Fibroblast of pulmonary artery (primary cell): ENCODE measurements at regions not wholly inside any gene's neighbourhood (a gene's known extent, or its start where the extent isn't known, plus 50 kb on each side); places are given as distances from the start of the nearest gene placed in this dataset.

Experiments used
- DNase-seq: peaks from one replicate; pipeline ENCODE4 v3.0.0-alpha.2; 2010; ENCODE audit warnings: low read depth
- H3K4me3 ChIP-seq: replicated peaks from 2 replicates; pipeline ENCODE4 v1.5.1; 2011; ENCODE audit warnings: low read depth, mild to moderate bottlenecking, control low read depth, low read length, moderate library complexity
- TF ChIP-seq, protein P1 (sequence below): IDR thresholded peaks from 2 replicates; pipeline ENCODE4 v1.5.1; 2011; ENCODE audit warnings: mild to moderate bottlenecking, control low read depth, low read length, inconsistent platforms; ENCODE audit errors: missing control alignments

- no peak for DNase-seq
- TF ChIP-seq, protein P1, sequence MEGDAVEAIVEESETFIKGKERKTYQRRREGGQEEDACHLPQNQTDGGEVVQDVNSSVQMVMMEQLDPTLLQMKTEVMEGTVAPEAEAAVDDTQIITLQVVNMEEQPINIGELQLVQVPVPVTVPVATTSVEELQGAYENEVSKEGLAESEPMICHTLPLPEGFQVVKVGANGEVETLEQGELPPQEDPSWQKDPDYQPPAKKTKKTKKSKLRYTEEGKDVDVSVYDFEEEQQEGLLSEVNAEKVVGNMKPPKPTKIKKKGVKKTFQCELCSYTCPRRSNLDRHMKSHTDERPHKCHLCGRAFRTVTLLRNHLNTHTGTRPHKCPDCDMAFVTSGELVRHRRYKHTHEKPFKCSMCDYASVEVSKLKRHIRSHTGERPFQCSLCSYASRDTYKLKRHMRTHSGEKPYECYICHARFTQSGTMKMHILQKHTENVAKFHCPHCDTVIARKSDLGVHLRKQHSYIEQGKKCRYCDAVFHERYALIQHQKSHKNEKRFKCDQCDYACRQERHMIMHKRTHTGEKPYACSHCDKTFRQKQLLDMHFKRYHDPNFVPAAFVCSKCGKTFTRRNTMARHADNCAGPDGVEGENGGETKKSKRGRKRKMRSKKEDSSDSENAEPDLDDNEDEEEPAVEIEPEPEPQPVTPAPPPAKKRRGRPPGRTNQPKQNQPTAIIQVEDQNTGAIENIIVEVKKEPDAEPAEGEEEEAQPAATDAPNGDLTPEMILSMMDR = no peak
- no peak overlapping the region for H3K4me3 ChIP-seq
Measured at GRCh38 chr16:86998196-86999001, 318.8 kb downstream of the C16orf95 start.

DNA sequence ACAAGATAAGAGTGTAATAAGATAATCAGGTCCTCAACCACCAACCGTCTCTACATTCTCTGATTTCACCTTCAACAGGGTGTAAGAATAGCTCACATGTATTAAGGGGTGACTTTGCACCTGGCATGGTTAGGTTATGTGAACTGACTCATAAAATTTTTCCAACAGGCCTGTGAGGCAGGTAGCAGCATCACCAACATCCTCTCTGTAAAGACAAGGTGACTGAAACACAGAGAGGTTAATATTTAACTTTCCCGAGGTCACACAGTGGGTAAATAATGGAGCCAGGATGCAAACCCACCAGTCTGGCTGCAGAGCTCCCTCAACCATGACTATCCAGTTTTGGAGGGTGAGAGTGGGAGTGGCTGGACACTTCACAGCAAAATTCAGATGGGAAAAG lies 317.2 kb downstream of the C16orf95 start:
- TF ChIP-seq, protein P1 = no peak
- H3K4me3 ChIP-seq = no peak overlapping the region
- DNase-seq = no peak

DNA sequence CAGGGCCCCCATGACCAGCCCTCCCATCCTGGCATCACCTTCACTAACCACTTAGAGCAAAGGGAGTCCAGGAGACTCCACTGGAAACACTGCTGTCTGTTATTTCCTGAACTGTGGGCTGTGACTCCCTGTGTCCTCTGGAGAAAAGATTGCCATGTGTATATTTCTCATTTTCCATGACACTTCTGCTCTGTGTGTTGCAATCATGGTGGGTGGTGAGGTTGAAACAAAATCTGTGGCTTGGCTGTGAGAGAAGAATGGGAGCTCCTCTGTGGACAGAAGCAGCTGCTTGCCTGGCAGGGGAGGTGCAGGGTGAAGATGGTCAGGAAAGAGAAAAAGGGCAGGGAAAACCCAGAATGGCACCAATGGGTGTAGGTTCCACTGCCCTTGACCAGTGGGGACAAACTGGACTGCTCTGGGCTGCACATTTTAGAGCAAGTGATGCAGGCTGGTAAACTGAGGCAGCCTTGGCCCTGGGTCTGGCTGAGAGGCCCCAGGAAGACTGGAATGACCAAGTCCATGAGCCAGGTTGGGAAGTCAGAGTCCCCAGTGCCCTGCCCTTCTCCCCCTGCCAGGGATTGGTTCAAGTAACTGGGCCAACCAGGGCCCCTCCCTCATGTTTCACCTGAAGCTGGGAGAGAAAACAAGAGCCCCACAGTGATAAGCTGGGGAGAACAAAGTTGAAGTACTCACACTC lies 314.3 kb downstream of the C16orf95 start:
- TF ChIP-seq, protein P1 = no peak
- no peak overlapping the region for H3K4me3 ChIP-seq
- DNase-seq = peak; percentile 49

- DNase-seq = no peak
- H3K4me3 ChIP-seq = no peak overlapping the region
- TF ChIP-seq, protein P1 = no peak
Measured at GRCh38 chr16:87003414-87003755, 313.8 kb downstream of the C16orf95 start.

DNA sequence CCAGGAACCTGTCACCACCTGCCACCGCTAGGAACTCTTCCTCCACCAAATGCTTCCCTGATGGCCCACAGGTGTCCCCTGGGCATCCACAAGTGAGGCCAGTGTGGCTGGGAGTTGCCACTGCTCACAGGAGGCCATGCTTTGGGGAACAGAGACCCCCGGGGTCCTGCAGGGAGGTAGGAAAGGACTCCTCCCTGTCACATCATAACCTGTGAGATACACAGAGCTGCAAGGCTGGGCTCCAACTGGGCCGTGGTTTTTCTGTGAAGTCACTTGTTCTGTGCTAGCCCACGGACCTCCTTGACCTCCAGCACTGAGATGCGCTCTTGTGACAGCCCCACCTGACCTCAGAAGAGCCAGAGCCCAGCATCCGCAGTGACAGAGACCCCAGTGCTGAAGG lies 311.2 kb downstream of the C16orf95 start:
- TF ChIP-seq, protein P1 = no peak
- no peak overlapping the region for H3K4me3 ChIP-seq
- DNase-seq = no peak

GRCh38 chr16:87006789-87007745 lies 310.1 kb downstream of the C16orf95 start:
- no peak for DNase-seq
- H3K4me3 ChIP-seq = no peak overlapping the region
- TF ChIP-seq, protein P1 = no peak
